Astrocyte (in vitro differentiated cells and primary cell): ENCODE measurements at regions not wholly inside any gene's neighbourhood (a gene's known extent, or its start where the extent isn't known, plus 50 kb on each side); places are given as distances from the start of the nearest gene placed in this dataset.

Experiments used
- DNase-seq: peaks from one replicate; pipeline ENCODE4 v3.0.0-alpha.2; 2010; ENCODE audit warnings: low read depth
- FAIRE-seq: peaks from 2 replicates; lab custom pipeline; 2011; peaks lifted over from hg19 to GRCh38; lab: Jason Lieb, UNC
- H2AFZ ChIP-seq: 2 replicates; pipeline ENCODE4 v1.6.0; 2012; ENCODE audit warnings: low read depth, low read length, inconsistent platforms
- H3K27ac ChIP-seq: 2 replicates; pipeline ENCODE4 v1.5.1; 2011; ENCODE audit warnings: low read depth, low read length, inconsistent platforms
- H3K27me3 ChIP-seq: 2 replicates; pipeline ENCODE4 v1.6.0; 2011; ENCODE audit warnings: low read length, inconsistent platforms; ENCODE audit not compliant: insufficient read depth
- H3K36me3 ChIP-seq: 2 replicates; pipeline ENCODE4 v1.5.1; 2011; ENCODE audit warnings: low read length, inconsistent platforms; ENCODE audit not compliant: insufficient read depth
- H3K4me1 ChIP-seq: 2 replicates; pipeline ENCODE4 v1.5.1; 2011; ENCODE audit warnings: low read length, inconsistent platforms; ENCODE audit not compliant: insufficient read depth
- H3K4me2 ChIP-seq: 2 replicates; pipeline ENCODE4 v1.6.0; 2012; ENCODE audit warnings: low read length, inconsistent platforms
- H3K4me3 ChIP-seq: 2 replicates; pipeline ENCODE4 v1.5.1; 2011; ENCODE audit warnings: low read depth, mild to moderate bottlenecking, low read length, inconsistent platforms; ENCODE audit not compliant: insufficient read depth
- H3K79me2 ChIP-seq: 2 replicates; pipeline ENCODE4 v1.6.0; 2012; ENCODE audit warnings: mild to moderate bottlenecking, low read length, inconsistent platforms; ENCODE audit not compliant: insufficient read depth
- H3K9ac ChIP-seq: 2 replicates; pipeline ENCODE4 v1.6.0; 2012; ENCODE audit warnings: mild to moderate bottlenecking, low read length, inconsistent platforms
- H3K9me3 ChIP-seq: 2 replicates; pipeline ENCODE4 v1.5.1; 2012; ENCODE audit warnings: low read depth, mild to moderate bottlenecking, low read length, inconsistent platforms; ENCODE audit not compliant: insufficient read depth
- H4K20me1 ChIP-seq: 2 replicates; pipeline ENCODE4 v1.6.0; 2012; ENCODE audit warnings: low read length, inconsistent platforms; ENCODE audit not compliant: insufficient read depth
- H3K27ac Mint-ChIP-seq: one replicate; pipeline ENCODE4 v1.8.0; 2021; ENCODE audit warnings: mild to moderate bottlenecking, mixed read lengths; ENCODE audit not compliant: unreplicated experiment
- H3K27me3 Mint-ChIP-seq: one replicate; pipeline ENCODE4 v1.8.0; 2021; ENCODE audit warnings: low read depth, mixed read lengths; ENCODE audit not compliant: unreplicated experiment
- H3K36me3 Mint-ChIP-seq: one replicate; pipeline ENCODE4 v1.8.0; 2021; ENCODE audit warnings: low read depth, mixed read lengths; ENCODE audit not compliant: unreplicated experiment
- H3K4me1 Mint-ChIP-seq: one replicate; pipeline ENCODE4 v1.8.0; 2021; ENCODE audit warnings: low read depth, mixed read lengths; ENCODE audit not compliant: unreplicated experiment
- H3K4me3 Mint-ChIP-seq: one replicate; pipeline ENCODE4 v1.8.0; 2021; ENCODE audit warnings: mild to moderate bottlenecking, moderate library complexity, mixed read lengths; ENCODE audit not compliant: unreplicated experiment
- H3K9me3 Mint-ChIP-seq: one replicate; pipeline ENCODE4 v1.8.0; 2021; ENCODE audit warnings: mild to moderate bottlenecking, mixed read lengths; ENCODE audit not compliant: unreplicated experiment
- EZH2 ChIP-seq: IDR thresholded peaks from 2 replicates; pipeline ENCODE4 v1.6.1; 2012; ENCODE audit warnings: mild to moderate bottlenecking, low read length, inconsistent platforms; ENCODE audit not compliant: insufficient read depth
- TF ChIP-seq, protein P1 (sequence below): IDR thresholded peaks from 2 replicates; pipeline ENCODE4 v1.5.1; 2011; ENCODE audit warnings: low read depth, mild to moderate bottlenecking, inconsistent platforms, low read length, moderate library complexity; ENCODE audit not compliant: insufficient read depth

DNA sequence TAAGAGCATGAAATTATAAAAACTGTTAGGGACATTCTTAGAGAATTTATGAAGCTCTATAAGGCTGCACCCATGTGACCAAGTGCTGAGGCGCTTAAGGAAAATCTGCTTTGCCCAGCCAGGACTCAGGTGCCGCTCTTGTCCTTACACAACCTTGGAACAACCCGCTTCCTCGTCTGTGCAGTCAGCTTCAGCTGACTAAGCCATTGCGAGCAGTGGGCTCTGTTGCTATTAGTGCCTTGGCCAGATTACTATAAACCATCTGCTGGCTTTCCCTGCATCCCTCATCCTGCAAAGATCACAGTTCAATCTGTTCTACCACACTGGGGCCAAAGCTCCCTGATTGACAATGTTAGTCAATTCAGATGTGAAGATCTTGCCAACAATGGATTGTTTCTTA, 89.1 kb upstream of the E2F3 start:
- Mint-ChIP-seq H3K9me3 (peaks cover 2% of the 10 kb centered on the region), H3K4me3 (no peak overlapping the region), H3K36me3 (no peaks in the 10 kb centered on the region), H3K27ac (no peak overlapping the region), H3K27me3 (peaks cover 5% of the 10 kb centered on the region), H3K4me1 (no peaks in the 10 kb centered on the region)
- H3K4me3 ChIP-seq, result no peak overlapping the region
- FAIRE-seq (no peak), DNase-seq (no peak)
- no peaks in the 10 kb centered on the region for H3K4me1 ChIP-seq
- H3K9me3 ChIP-seq, result no peaks in the 10 kb centered on the region
- no peak for TF ChIP-seq EZH2
- TF ChIP-seq, protein P1, sequence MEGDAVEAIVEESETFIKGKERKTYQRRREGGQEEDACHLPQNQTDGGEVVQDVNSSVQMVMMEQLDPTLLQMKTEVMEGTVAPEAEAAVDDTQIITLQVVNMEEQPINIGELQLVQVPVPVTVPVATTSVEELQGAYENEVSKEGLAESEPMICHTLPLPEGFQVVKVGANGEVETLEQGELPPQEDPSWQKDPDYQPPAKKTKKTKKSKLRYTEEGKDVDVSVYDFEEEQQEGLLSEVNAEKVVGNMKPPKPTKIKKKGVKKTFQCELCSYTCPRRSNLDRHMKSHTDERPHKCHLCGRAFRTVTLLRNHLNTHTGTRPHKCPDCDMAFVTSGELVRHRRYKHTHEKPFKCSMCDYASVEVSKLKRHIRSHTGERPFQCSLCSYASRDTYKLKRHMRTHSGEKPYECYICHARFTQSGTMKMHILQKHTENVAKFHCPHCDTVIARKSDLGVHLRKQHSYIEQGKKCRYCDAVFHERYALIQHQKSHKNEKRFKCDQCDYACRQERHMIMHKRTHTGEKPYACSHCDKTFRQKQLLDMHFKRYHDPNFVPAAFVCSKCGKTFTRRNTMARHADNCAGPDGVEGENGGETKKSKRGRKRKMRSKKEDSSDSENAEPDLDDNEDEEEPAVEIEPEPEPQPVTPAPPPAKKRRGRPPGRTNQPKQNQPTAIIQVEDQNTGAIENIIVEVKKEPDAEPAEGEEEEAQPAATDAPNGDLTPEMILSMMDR, result no peak
- no peaks in the 10 kb centered on the region for H3K79me2 ChIP-seq
- peaks cover 2% of the 10 kb centered on the region for H3K27me3 ChIP-seq
- no peaks in the 10 kb centered on the region for H4K20me1 ChIP-seq
- no peak overlapping the region for H3K4me2 ChIP-seq
- no peak overlapping the region for H3K27ac ChIP-seq
- H3K9ac ChIP-seq, result no peak overlapping the region
- H2AFZ ChIP-seq, result no peak overlapping the region
- H3K36me3 ChIP-seq, result no peaks in the 10 kb centered on the region

GRCh38 chr6:20313051-20313450, 88.6 kb upstream of the E2F3 start:
- H3K36me3 Mint-ChIP-seq, result no peaks in the 10 kb centered on the region
- Histone ChIP-seq H2AFZ (no peak overlapping the region), H3K79me2 (no peaks in the 10 kb centered on the region), H3K4me3 (no peak overlapping the region), H3K9me3 (no peaks in the 10 kb centered on the region), H4K20me1 (no peaks in the 10 kb centered on the region), H3K4me2 (no peak overlapping the region), H3K27ac (no peak overlapping the region), H3K9ac (no peak overlapping the region), H3K36me3 (no peaks in the 10 kb centered on the region), H3K4me1 (no peaks in the 10 kb centered on the region), H3K27me3 (peaks cover 2% of the 10 kb centered on the region)
- no peak overlapping the region for H3K4me3 Mint-ChIP-seq
- TF ChIP-seq, protein P1, result no peak
- TF ChIP-seq EZH2, result no peak
- no peak for FAIRE-seq
- peaks cover 3% of the 10 kb centered on the region for H3K9me3 Mint-ChIP-seq
- peaks cover 5% of the 10 kb centered on the region for H3K27me3 Mint-ChIP-seq
- H3K4me1 Mint-ChIP-seq, result no peaks in the 10 kb centered on the region
- no peak for DNase-seq
- no peak overlapping the region for H3K27ac Mint-ChIP-seq

DNA sequence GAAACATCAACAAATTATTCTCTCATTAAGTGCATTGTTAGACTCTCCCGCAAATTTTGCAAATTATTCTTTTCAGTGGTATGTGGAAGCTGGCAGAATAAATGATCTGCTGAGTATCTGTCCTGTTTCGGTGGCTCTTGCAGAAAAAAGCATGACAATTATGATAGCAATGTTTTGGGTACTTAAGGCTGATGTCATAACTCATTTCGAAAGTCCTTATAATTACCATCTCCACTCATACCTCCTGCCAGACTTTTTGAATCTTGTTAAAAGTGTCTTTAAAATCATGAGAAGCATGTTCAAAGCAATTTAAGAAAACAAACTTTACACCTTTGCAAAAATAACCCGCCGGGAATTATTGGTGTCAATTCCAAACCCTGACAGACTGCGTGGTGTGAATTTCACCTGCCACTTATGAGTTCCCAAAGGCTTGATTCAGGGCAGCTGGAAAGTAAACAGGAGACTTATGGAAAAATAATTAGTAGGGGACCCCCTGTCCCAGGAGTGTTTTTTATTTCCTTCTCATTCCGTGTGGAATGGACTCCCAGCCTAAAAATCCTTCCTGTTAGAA, 87.6 kb upstream of the E2F3 start:
- H3K79me2 ChIP-seq, result no peaks in the 10 kb centered on the region
- H3K36me3 ChIP-seq, result no peaks in the 10 kb centered on the region
- no peak for FAIRE-seq
- no peak overlapping the region for H2AFZ ChIP-seq
- no peaks in the 10 kb centered on the region for H4K20me1 ChIP-seq
- TF ChIP-seq EZH2, result no peak
- TF ChIP-seq, protein P1, result no peak
- no peak for DNase-seq
- Mint-ChIP-seq H3K36me3 (peaks cover 2% of the 10 kb centered on the region), H3K4me1 (no peaks in the 10 kb centered on the region), H3K4me3 (no peak overlapping the region), H3K27me3 (peaks cover 5% of the 10 kb centered on the region), H3K27ac (no peak overlapping the region), H3K9me3 (peaks cover 6% of the 10 kb centered on the region)
- no peaks in the 10 kb centered on the region for H3K9me3 ChIP-seq
- no peak overlapping the region for H3K4me2 ChIP-seq
- H3K27me3 ChIP-seq, result peaks cover 2% of the 10 kb centered on the region
- H3K9ac ChIP-seq, result no peak overlapping the region
- no peak overlapping the region for H3K27ac ChIP-seq
- H3K4me3 ChIP-seq, result no peak overlapping the region
- H3K4me1 ChIP-seq, result no peaks in the 10 kb centered on the region
